HG03045 (cell line): ENCODE measurements at regions not wholly inside any gene's neighbourhood (a gene's known extent, or its start where the extent isn't known, plus 50 kb on each side); places are given as distances from the start of the nearest gene placed in this dataset.
"Not testable (repeated sequence)": the region's sequence is repeated elsewhere in the genome, so short reads cannot be mapped to it uniquely, and the experiment has no call there.

Experiments used
- ATAC-seq: cut with Tn5 transposase; IDR thresholded peaks from one replicate; pipeline ENCODE4 v1.9.1; 2021; ENCODE audit warnings: mild to moderate bottlenecking, moderate library complexity; ENCODE audit not compliant: unreplicated experiment

- ATAC-seq, result no peak
Observed at GRCh38 chr9:119945686-119946085, 576.5 kb upstream of the BRINP1 start.

GRCh38 chr9:119941091-119941490, 571.9 kb upstream of the BRINP1 start:
- ATAC-seq, result no peak

DNA sequence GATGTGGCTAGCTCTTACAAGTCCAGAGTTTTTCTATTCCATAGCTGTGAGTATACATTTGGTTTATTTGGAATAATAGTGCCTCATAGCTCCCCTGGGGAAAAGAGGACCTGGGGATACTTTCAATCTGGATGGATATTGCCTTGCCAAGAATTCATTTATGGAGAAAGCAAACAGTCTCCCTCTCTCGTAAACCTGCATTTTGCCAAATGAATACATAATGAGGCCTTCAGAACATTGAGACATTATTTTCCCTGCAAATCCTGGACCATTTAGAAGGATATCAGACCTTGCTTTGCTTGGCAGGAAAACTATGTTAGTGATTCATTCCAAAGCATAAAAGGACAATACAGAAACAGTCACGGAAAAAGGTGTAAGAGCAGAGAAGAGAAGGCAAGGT, 569.6 kb upstream of the BRINP1 start:
- ATAC-seq, result no peak

- no peak for ATAC-seq
Observed at GRCh38 chr9:119934497-119934896, 565.3 kb upstream of the BRINP1 start.

DNA sequence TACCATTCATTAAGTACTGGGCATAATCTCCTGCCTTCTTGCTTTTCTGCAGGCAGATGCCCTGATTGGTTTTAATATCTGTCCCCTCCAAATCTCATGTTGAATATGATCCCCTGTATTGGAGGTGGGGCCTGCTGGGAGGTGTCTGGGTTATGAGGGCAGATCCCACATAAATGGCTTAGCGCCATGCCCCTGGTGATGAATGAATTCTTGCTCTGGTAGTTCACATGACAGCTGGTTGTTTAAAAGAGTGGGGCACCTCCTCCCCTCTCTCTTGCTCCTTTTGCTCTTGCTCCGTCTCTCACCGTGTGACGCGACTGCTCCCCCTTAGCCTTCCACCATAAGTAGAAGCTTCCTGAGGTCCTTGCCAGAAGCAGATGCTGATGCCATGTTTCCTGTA, 564.0 kb upstream of the BRINP1 start:
- ATAC-seq, result no peak

- no peak for ATAC-seq
Observed at GRCh38 chr9:119924736-119925135, 555.5 kb upstream of the BRINP1 start.

DNA sequence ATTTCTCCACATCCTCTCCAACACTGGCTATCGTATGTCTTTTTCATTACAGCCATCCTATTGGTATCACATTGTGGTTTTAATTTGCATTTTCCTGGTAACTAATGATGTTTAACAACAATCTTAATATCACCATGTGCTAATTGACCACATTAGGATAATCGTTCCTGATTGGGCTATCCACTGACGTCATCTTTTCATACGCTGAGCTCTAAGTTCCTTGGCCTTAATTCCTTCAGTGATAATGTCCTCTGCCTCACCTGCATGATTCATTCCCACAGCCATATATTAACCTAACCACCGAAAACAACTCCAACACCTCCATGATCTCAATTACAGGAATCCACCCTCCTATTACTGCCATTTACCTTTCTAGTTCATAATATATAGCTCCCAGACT, 547.9 kb upstream of the BRINP1 start:
- ATAC-seq, result no peak

DNA sequence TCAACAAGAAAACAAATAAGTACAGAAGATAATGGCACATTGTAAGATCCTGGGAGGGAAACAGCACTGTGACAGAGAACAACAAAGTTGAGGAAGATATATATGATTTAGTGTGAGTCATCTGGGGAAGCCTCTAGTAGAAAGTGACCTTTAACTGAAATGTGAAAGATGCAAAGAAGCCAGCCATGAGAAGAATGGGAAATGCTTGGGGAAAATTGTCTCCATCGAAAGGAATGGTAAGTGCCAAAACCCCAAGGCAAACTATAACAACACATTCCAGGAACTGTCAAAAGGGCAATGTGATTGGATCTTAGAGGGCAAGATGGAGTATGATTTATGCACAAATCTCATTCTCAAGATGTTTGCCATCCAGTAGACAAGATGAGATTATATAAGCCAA, 537.8 kb upstream of the BRINP1 start:
- no peak for ATAC-seq

- no peak for ATAC-seq
Observed at GRCh38 chr9:119905724-119906123, 536.5 kb upstream of the BRINP1 start.

DNA sequence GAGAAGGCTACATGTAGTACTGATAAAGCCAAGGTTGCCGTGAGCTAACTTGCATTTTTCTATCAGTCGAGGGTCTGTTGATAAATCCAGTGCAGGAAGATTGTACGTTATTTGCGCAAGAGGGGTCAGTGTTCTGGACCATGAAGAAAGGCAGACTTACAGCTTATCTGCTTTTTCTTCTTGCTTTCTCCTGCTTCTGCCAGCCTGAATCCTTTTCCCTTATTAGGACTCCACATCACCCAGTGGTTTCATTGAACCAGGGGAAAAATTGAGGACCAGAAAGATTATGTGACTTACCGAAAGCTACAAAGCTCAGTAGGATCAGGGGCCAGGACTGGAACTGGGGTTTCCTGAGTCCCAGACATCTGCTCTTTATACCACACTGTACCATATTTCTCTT, 534.6 kb upstream of the BRINP1 start:
- ATAC-seq, result no peak

- ATAC-seq, result no peak
Observed at GRCh38 chr9:119902611-119903010, 533.4 kb upstream of the BRINP1 start.

- no peak for ATAC-seq
Observed at GRCh38 chr9:119898316-119898715, 529.1 kb upstream of the BRINP1 start.

DNA sequence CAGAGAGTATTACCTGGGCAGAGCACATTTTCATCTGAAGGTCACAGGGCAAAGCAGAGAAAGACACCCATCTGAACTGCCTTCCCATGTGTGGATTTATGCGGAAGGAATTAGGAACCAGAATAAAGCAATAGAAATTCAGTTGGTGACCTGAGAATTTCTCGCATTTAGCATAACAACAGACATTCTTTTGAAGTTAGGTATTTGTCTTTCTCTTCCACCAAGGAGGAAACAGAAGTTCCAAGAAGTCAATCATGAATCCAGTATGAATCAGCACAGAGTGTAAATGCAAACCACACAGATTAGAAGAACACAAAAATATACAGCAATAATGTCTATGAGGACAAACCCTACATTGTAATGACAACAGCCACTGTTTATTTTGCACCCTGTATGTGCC, 515.2 kb upstream of the BRINP1 start:
- ATAC-seq, result no peak

DNA sequence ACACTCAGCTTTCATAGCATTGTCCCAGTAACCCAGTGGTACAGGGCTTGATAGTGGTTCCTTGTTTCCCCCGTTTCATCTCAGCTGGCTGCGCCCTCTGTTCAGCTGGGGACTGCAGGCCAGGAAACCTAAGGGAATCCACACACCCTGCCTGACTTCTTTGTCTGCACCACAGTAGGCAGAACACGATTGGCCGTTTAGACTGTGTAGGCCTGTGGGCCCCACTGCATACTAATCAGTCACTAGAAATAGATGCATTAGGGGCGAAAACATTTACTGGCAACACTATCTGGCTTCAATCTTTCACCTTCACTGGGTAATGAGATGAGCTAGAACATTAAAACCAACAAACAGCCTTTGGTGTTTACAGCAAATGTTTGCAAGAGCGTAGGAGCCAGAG, 512.7 kb upstream of the BRINP1 start:
- no peak for ATAC-seq

- ATAC-seq, result no peak
Observed at GRCh38 chr9:119880361-119880760, 511.1 kb upstream of the BRINP1 start.

DNA sequence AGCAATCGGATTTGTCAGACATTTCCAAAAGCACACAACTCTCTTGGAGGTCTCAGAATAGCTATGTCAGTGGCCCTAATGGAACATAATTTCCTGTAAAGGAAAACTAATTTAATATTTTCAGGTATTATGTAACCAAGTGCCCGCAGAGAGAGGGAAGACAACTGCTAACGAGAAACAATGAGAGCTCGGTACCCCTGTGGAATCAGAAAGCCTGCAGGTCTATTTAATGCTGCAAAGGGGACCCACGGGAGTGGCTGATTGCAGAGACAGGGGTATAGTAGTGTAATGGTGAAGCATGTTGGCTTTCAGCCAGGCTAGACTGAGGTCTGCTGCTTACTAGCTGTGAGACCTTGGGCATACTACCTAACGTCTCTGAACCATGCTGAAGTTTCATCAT, 508.1 kb upstream of the BRINP1 start:
- ATAC-seq, result no peak

DNA sequence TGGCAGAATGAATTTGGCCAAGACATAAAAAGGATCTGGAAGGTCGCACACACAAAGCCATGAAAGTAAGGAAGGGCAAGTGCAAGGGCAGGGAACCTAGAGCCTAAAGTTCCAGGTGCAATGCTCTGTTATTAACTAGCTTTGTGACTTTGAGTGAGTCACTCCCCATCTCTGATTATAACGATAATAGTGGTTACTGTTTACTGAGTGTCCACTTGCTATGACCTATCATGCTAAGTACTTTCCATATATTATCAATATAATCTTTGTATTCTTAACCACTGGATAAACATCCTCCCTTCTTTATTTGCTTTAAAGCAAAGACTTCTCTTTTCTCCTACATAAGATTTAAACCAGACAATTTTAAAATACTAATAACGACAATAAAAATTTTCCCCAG, 504.6 kb upstream of the BRINP1 start:
- ATAC-seq, result no peak

- not testable (repeated sequence) for ATAC-seq
Observed at GRCh38 chr9:119870251-119870650, 501.0 kb upstream of the BRINP1 start.

- no peak for ATAC-seq
Observed at GRCh38 chr9:119868694-119869093, 499.5 kb upstream of the BRINP1 start.

- no peak for ATAC-seq
Observed at GRCh38 chr9:119861842-119862241, 492.6 kb upstream of the BRINP1 start.

- ATAC-seq, result no peak
Observed at GRCh38 chr9:119859128-119859527, 489.9 kb upstream of the BRINP1 start.

- ATAC-seq, result no peak
Observed at GRCh38 chr9:119853126-119853525, 483.9 kb upstream of the BRINP1 start.

GRCh38 chr9:119852390-119852789, 483.2 kb upstream of the BRINP1 start:
- no peak for ATAC-seq

DNA sequence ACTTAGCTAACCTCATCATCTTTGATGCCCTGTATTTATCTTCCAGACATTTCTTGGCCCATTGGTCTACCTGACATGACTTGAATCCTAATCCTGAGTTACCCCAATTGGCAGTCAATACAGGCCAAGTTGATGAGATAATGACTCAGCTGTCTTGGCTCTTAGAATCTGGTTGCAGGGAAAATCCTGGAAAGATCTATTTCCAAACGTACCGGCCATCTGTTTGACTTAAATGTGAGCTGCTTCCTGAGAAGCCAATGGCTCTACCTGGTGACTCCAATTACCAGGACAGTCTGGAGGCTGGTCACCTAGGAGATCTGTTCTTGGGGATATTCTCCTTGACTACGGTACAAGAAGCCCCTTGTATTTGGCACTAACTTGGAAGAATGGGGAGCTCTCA, 475.2 kb upstream of the BRINP1 start:
- ATAC-seq, result no peak
